ENCODE measurements at regions not wholly inside any gene's neighbourhood (a gene's known extent, or its start where the extent isn't known, plus 50 kb on each side); places are given as distances from the start of the nearest gene placed in this dataset.

- TF ChIP-seq SIN3A (conservative IDR thresholded peaks at IDR 0.05 in 1 of 2, IDR thresholded peaks at IDR 0.05 in 1 of 2; ENCODE audit: low read depth in 1 of 2, low read length in 2 of 2) (no peak), POLR2AphosphoS5 (IDR thresholded peaks at IDR 0.05; ENCODE audit: low read depth, low read length) (no peak), JUND (IDR thresholded peaks at IDR 0.05; ENCODE audit: low read length) (no peak), BACH1 (IDR thresholded peaks at IDR 0.05; ENCODE audit: low read length) (no peak), E2F6 (IDR thresholded peaks at IDR 0.05) (no peak)
These were observed 65.3 kb downstream of the BTBD3 start (continued) for GRCh38 chr20:11982955-11983470.

Data from H1 (cell line).